DMS114 treated with DMSO at 0.1 percent for 48 hours (cell line): ENCODE measurements at regions not wholly inside any gene's neighbourhood (a gene's known extent, or its start where the extent isn't known, plus 50 kb on each side); places are given as distances from the start of the nearest gene placed in this dataset.
"Not testable (repeated sequence)": the region's sequence is repeated elsewhere in the genome, so short reads cannot be mapped to it uniquely, and the experiment has no call there.

Source experiments
- DNase-seq: peaks from one replicate; lab custom pipeline; 2025; ENCODE audit not compliant: unreplicated experiment; lab: John Stamatoyannopoulos, UW

DNA sequence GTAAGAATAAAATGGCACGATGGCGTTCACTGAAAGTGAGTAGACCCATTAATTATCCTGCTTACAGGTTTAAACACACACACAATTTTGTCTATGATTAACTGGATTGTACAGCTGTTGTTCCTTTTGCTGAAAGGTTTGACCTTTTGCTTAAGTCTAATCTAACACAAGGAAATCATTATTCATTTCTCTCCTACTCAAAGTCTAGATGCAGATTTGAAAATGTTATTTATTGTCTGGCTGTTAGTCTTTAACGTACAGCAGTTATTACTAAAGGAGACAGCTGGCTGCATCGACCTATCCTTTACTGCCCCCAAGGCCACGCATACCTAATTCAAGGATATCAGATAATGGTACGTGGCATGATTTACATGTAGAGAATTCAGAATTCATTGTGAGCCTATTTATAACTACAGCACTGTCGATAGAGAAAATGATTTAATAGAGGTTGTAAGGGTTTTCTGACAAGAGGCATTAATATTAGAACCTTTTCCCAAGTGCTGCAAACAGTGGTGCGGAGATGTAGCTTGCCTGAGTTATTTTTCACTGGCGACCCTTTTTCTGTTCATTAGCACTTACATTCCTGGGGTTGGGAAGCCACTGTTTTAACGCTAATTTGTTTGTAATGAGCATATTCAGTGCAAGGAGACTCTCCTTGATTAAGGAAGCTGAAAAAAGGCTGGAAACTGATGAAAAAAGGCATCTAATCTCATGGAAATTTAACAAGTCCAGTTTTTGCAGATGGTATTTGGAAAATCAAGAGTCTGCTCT, 368.4 kb upstream of the GRAMD2B start:
- peak; percentile 91 for DNase-seq

DNA sequence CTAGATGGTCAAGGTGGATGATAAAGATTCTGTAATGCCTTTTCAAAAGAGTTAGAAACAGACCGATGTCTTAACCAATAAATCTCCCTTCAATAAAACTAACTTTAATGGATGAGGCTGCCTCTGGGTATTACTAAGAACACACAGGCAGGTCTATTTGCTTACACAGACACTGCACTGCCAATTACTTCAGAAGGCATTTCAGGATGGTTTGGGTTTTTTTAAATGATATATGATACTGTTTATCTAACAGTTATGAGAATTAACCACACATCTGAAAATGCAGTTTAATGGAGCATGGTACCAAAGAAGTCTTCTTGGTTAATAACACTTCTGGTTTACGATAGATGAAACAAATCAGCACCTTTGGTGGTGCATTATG, 367.9 kb upstream of the GRAMD2B start:
- peak; percentile 91 for DNase-seq

DNA sequence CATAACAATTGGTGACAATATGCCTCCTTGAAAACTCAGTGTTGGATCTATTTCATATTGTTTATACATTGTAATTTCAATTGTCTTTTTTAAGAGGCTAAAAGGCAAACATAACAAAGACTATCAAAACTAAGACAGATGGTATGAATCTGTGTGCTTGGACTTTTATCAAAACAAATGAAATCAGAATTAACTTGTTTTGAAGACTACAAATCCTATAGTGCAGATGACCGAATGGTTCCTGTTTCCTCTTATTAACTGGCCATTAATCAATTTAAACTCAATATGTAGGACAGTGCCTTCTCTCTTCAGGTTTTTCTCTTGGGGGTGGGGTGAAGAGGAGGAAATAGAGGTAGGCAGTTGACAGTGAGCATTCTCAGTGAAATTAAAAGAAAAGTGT, 366.9 kb upstream of the GRAMD2B start:
- DNase-seq = no peak

DNA sequence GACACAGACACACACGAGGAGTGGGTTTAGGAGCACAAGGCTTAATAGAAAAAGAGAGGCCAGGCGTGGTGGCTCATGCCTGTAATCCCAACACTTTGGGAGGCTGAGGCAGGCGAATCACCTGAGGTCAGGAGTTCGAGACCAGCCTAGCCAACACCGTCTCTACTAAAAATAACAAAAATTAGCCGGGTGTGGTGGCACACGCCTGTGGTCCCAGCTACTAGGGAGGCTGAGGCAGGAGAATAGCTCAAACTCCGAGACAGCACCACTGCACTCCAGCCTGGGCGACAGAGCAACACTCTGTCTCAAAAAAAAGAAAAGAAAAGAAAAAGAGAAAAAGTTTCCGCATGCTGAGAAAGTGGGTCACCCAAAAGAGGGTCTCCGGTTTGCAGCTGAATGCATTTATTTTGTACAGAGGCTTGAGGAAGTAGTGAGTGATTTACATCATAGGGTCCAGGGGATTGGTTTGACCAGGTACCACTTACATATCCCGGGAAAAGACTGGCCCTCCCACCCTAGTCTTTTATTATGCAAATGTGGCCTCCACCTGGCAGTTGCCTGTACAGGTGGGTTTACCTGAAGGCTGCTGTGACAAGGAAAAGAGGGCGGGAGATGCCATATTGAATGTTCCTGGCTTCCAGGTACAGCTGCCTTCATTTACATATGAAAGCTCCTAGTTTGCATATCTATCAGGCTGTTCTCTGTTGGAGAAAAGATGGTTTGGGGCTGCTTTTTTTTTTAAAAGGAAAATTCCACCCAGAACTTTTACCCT, 366.2 kb upstream of the GRAMD2B start:
- DNase-seq = no peak

DNA sequence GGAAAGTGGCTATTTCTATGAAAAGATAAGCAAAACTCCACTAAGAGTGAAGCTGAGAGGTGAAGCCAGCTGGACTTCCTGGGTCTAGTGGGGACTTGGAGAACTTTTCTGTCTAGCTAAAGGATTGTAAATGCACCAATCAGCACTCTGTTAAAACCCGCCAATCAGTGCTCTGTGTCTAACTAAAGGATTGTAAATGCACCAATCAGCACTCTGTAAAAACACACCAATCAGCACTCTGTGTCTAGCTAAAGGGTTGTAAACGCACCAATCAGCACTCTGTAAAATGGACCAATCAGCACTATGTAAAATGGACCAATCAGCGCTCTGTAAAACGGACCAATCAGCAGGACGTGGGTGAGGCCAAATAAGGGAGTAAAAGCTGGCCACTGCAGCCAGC, 364.8 kb upstream of the GRAMD2B start:
- DNase-seq = not testable (repeated sequence)

DNA sequence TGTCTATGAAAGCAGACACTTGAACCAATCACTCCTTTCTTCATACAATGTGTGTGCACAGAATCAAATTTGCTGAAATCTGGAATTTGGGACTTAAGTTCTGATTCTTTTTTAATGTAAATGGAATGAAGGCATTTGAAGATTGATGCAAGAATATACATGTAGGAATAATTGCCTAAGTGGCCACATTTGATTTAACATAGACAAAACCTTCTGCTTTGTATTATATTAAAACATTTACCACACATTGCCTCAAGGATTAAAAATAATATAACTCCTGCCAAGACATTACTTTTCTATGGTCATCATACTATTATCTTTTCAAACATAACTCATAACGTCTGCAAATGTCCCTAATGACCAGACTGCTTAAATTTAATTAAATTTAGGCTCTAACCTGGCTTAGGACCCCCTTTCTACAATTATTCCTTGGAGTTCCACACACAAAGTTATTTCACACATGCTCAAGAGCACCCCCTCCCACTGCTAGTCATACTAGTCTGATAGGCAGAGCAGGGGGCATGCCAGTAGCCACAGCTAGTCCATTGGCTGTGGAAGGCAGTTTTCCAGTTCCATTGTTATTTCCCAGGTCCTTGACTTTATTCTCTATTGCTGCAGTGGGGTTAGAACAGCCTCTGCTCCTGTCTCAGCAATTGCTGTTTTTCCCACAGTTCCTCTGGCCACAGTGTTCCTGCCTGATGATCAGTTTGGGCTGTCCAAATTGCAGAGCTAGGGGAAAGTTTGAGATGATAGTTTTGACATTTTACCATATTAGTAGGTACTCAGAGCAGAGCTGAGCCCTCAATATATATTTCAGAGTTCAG, 360.6 kb upstream of the GRAMD2B start:
- no peak for DNase-seq

DNA sequence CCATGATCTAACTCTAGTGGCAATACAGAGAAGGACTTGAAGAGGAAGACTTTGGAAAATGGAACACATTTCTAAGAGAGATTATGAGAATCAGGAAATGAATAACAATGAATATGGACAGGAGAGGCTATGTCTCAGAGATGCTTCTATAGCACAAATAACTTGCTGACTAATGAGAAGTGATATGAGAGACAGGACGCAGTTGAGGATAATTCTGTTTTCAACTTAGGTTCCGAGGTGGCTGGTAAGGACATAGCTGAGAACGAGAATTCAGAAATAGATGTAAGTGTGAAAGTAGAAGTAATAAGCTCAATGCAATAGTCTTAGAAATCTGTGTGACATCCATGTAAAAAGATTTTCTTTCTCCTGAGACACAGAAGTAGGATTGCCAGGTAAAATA, 358.1 kb upstream of the GRAMD2B start:
- no peak for DNase-seq

DNA sequence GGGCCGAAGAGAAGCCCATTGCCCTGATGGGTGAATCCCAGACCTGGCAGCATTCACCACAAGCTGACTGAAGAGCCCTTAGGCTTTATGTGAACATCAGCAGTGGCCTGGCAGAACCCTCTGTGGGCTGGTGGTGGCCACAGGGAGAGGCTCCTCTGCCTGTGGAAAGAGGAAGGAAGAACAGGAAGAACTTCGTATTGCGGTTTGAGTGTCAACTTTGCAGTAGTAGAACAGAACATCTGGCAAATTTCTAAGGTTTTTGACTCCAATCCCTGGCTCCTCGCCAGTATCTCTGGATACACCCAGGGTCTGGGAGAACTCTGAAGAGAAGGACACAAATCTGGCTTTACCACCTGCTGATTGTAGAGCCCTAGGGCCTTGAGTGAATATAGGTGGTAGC, 356.4 kb upstream of the GRAMD2B start:
- no peak for DNase-seq

DNA sequence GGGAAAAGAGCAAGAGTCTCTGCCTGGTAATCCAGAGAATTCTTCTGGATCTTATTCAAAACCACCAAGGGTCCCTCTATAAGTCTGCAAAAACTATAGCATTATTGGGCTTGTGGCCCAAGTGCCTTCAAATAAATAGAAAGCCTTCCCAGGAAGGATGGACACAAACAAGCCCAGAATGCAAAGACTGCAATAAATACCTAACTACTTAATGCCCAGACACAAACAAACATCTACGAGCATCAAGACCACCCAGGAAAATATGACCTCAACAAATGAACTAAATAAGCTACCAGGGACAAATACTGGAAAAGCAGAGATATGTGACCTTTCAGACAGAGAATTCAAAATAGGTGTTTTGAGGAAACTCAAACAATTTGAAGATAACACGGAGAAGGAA, 355.8 kb upstream of the GRAMD2B start:
- DNase-seq = no peak

DNA sequence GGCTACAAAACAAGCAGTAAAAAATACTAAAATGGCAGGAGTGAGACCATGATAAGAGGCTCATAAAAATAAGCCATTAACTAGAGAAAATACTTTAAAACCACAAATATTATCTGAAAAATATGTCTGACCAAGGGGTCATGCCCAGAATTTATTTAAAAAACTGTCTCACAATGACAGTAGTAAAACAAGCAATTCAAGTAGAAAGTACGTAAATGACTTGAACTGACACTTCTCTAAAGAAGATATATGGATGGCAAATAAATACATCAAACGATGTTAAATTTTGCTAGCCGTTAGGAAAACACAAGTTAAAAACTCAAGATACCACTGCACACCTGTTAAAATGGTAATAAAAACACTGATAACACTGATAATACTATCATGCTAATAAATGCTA, 353.9 kb upstream of the GRAMD2B start:
- DNase-seq = no peak

DNA sequence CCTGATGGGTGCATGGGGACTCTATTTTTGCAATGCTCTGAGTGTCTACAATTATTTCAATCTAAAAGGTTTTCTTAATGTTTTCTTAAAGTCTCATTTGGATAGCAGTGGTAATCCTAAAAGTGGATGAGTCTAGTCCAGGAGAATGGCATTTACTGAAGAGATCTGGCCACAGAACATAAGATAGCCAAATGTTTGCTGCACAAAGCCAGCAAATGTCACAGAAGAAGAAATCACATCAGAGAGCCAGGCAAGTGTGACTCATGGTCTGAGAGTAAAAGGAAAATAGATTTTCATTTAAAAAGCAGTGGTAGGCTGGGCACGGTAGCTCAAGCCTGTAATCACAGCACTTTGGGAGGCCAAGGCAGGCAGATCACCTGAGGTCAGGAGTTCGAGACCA, 352.7 kb upstream of the GRAMD2B start:
- no peak for DNase-seq

DNA sequence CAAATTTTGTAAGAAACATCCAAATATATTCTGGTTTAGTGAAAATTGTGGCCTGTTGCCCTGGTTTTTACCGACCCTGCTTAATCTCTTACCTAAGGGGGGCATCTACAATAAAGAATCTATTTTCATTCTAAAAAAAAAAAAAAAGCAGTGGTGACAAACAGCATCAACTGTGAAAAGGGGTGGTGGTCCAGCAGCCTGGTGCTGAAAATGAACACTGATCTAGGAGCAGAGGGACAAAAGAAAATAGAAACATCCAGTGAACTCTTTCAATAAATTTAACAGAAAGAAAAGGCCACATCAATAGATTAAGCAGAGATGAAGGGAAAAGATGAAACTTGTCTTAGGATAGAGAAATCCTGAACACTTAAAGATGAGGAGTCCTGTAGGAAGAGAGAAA, 348.7 kb upstream of the GRAMD2B start:
- no peak for DNase-seq

DNA sequence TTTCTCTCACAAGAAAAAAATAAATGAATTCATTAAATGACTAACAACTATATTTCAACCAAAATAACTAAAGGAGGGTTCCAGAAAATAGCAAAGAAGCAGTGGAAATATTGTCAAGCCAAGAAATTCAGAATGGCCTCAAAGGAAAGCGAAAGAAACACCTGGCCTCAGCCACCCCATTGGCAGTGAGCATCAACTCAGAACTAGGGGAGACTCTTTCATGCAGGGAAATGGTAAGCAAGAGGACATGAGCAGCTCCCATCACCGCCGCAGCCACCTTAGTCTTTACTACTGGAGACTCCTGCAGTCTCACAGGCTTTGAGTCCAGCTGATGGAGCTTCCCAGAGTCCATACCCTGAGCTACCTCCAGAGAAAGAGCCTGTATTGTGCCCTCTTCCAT, 343.9 kb upstream of the GRAMD2B start:
- no peak for DNase-seq

DNA sequence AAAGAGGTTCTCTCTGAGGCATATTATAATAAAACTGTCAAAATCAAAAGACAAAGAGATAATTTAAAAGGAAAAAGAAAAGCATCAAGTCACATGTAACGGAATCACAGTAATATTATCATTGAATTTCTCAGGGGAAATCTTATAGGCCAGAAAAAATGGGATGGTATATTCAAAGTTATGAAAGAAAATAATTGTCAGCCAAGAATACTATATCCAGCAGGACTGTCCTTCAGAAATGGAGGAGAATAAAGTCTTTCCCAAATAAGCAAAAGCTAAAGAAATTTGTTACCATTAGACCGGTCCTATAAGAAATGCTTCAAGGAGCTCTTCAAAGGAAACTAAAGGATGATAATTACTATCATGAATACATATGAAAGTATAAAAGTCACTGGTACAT, 342.0 kb upstream of the GRAMD2B start:
- no peak for DNase-seq

DNA sequence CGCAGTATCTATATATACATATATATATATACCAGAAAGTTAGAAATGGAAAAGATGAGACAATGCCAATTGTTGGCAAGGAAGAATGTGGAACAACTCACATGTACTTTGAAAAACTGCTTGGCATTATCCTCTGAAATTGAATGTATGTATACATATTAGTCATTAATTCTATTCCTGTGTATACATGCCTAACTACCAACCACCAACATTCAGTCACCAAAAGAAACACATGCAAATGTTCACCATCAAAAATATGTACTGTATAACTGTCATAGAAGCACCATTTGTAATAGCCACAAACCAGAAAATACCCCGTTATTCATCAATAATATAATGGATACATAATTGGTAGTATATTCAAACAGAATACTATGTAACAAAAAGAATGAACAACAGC, 330.2 kb upstream of the GRAMD2B start:
- no peak for DNase-seq

DNA sequence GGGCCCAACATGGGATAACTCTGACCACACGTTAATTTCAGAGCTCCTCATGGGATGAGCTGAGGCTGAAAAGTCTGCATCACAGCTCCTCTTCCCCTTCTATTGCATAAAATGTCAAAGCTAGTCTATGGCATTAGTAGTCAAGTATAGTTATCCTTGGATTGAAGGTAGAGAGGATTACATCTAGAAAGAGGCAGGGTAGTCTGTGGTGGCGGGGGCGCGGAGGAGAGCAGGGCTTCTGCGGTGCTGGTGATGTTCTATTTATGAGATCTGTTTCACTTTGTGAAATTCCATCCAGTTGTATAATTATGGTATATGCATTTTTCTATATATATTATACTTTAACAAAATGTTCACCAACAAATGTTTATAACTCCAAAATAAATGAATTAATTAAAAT, 329.5 kb upstream of the GRAMD2B start:
- no peak for DNase-seq

DNA sequence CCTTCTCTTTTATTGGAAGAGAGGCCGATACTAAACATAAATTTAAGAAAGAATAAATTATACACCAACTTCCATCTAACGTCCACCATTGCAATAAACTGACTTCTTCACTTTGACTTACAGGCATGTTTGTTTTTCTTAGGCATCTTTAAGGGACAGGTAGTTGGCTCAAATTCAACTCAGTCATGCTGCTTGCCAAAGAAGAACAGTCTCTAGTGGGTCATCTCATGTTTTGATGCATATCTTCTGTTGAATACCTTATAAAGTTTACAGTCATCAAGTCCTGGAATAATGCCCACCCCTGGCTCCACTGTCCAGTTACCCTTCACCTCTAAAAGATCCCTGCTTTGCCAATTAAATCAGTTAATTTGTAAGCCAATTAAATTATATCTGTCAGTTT, 328.2 kb upstream of the GRAMD2B start:
- DNase-seq = no peak

DNA sequence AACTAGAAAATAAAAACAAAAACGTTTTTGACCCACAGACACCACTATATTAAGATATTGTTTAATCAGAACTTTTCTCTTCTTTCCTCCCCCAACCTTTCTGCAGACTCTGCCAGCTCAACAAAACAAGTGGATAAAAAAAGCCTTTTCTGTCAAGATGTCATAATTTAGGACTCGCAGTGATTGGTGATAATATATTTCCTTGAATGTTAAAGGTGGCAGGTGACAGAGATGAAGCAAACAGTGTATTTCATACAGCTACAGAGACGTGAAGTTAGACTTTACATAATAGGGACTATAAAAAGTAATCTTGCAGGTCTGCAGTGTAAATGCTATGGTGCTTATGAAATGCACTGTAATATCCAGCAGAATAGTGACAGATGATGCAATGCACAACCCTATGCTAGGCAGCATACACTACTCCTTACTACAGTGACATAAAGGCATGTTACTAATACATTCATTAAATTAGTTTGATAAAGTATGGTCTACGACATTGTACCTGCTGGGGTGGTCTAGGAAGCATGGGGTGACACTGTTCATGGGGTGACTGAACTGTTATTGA, 326.7 kb upstream of the GRAMD2B start:
- no peak for DNase-seq

DNA sequence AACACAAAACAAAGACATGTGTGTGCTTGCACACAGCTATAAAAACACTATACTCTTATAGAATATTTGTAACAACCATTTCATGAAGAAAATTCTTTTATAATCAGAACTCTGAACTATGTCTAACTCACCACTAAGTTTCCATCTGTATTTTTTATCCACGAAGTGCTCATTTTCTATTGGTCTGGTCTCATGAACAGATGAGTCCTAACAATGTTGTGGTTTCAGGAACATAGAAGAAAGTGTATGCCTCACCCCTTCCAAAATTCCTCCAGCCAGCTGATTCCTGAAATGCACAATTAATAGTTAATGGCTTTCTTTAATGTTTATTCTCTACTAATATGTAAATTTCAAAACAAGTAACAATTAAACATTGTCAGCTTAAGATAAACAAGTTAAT, 325.3 kb upstream of the GRAMD2B start:
- DNase-seq = no peak

DNA sequence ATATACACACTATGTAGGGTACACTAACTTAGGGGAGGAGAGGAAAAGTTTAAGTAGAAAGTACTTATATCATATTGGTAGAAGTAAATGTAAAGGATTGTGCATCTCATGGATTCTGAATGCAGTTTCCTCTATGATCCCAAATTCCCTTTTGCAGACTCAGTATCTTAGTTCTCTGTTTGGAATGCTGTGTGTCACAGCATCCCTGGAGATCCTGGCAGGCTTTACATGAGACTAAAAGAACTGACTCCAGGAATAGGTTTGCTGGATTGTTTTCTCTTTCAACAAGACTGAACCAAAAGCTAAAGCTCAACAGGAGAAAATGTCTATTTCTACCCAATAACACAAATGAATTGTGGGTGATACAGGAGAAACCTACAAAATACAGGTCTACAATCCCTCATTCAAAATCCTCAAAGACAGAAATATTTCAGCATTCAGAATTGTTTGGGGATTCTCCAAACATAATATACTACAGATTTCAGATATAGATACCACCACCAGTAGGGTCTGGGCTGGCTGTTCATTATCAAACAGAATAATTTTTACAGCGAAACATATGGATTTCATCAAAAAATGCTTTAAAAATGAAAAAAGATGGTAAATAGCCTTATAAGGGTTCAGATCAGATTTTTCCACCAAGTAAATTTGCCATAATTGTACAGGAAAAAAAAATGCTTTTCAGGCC, 324.7 kb upstream of the GRAMD2B start:
- no peak for DNase-seq

DNA sequence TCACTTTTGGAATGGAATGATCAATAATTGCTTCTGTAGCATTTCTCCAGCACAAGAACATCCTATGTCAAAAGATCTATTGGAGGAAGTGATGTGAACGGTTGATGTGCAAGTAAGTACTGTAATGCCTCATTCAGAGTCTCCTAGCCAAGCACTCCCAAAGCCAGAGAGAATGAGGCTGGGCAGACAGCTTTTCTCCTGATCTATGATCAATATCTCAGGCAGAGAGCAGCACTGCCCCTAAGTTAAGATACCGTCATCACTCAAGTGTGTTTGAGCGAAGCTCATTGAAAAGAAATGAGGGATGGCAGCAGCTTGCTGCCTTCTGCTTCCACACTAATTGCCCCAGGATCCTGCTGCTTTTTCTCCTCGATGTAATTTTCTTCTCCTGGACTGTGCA, 324.1 kb upstream of the GRAMD2B start:
- DNase-seq = no peak
